SK-N-SH (cell line): ENCODE measurements at regions not wholly inside any gene's neighbourhood (a gene's known extent, or its start where the extent isn't known, plus 50 kb on each side); places are given as distances from the start of the nearest gene placed in this dataset.

ENCODE experiments used
- FOXM1 ChIP-seq: IDR thresholded peaks from 2 replicates; pipeline ENCODE4 v1.4.0; 2012; ENCODE audit warnings: low read depth, mild to moderate bottlenecking
- JUND ChIP-seq: IDR thresholded peaks from 2 replicates; pipeline ENCODE4 v1.4.0; 2012
- SIN3A ChIP-seq: IDR thresholded peaks from 2 replicates; pipeline ENCODE4 v1.6.1; 2012; ENCODE audit warnings: low read depth, mild to moderate bottlenecking, low read length, moderate library complexity, borderline replicate concordance
- TAF1 ChIP-seq: IDR thresholded peaks from 2 replicates; pipeline ENCODE4 v1.6.1; 2012; ENCODE audit warnings: low read depth, mild to moderate bottlenecking, low read length, moderate library complexity, borderline replicate concordance
- TF ChIP-seq, protein P1 (sequence below): fragments of 200-600 bp; sonication (generic); IDR thresholded peaks from 2 replicates; pipeline ENCODE4 v1.6.1; 2017; ENCODE audit warnings: antibody characterized with exemption, mild to moderate bottlenecking, moderate library complexity
- TF ChIP-seq, protein P2 (sequence below): IDR thresholded peaks from 2 replicates; pipeline ENCODE4 v1.6.1; 2012; ENCODE audit warnings: mild to moderate bottlenecking, low read depth, low read length, moderate library complexity

DNA sequence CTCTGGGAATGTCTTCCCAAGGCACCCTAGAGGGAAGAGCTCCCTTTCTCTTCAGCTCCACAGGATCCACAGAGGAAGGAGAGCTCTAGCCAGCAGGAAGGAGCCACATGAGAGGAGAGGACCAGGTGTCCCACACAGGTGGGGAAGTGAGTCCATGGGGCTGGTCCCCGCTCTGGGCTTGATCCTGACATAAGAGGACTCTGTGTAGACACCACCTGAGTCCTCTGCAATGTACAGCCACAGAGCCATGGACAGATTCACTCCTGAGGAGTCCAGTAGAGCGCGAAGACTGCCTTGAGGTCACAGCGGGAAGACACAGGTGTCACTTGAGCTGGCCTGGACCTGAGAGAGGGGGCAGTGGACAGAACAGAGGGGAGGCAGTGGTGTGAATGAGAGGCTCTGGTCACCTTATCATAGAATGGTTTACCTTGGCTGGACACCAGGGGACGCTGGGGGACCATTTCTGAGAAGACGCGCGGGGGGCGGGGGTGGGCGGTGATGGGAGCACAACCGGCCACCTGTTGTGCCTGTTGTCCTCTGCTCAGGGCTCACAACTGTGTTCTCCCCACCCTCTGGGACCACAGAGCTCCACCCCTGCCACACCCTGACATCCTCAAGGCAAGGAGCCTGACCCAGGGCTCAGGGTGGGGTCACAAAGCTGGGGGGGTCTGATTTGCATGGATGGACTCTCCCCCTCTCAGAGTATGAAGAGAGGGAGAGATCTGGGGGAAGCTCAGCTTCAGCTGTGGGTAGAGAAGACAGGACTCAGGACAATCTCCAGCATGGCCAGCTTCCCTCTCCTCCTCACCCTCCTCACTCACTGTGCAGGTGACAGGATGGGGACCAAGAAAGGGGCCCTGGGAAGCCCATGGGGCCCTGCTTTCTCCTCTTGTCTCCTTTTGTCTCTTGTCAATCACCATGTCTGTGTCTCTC, 128.2 kb downstream of the ZNF280B start:
- TF ChIP-seq, protein P1, sequence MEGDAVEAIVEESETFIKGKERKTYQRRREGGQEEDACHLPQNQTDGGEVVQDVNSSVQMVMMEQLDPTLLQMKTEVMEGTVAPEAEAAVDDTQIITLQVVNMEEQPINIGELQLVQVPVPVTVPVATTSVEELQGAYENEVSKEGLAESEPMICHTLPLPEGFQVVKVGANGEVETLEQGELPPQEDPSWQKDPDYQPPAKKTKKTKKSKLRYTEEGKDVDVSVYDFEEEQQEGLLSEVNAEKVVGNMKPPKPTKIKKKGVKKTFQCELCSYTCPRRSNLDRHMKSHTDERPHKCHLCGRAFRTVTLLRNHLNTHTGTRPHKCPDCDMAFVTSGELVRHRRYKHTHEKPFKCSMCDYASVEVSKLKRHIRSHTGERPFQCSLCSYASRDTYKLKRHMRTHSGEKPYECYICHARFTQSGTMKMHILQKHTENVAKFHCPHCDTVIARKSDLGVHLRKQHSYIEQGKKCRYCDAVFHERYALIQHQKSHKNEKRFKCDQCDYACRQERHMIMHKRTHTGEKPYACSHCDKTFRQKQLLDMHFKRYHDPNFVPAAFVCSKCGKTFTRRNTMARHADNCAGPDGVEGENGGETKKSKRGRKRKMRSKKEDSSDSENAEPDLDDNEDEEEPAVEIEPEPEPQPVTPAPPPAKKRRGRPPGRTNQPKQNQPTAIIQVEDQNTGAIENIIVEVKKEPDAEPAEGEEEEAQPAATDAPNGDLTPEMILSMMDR = peak; percentile 18; the same call in 1 of the 2 replicates
- TF ChIP-seq FOXM1 = no peak
- TF ChIP-seq JUND = no peak
- TF ChIP-seq SIN3A = no peak
- TF ChIP-seq, protein P2, sequence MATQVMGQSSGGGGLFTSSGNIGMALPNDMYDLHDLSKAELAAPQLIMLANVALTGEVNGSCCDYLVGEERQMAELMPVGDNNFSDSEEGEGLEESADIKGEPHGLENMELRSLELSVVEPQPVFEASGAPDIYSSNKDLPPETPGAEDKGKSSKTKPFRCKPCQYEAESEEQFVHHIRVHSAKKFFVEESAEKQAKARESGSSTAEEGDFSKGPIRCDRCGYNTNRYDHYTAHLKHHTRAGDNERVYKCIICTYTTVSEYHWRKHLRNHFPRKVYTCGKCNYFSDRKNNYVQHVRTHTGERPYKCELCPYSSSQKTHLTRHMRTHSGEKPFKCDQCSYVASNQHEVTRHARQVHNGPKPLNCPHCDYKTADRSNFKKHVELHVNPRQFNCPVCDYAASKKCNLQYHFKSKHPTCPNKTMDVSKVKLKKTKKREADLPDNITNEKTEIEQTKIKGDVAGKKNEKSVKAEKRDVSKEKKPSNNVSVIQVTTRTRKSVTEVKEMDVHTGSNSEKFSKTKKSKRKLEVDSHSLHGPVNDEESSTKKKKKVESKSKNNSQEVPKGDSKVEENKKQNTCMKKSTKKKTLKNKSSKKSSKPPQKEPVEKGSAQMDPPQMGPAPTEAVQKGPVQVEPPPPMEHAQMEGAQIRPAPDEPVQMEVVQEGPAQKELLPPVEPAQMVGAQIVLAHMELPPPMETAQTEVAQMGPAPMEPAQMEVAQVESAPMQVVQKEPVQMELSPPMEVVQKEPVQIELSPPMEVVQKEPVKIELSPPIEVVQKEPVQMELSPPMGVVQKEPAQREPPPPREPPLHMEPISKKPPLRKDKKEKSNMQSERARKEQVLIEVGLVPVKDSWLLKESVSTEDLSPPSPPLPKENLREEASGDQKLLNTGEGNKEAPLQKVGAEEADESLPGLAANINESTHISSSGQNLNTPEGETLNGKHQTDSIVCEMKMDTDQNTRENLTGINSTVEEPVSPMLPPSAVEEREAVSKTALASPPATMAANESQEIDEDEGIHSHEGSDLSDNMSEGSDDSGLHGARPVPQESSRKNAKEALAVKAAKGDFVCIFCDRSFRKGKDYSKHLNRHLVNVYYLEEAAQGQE = no peak
- no peak for TF ChIP-seq TAF1
